NCI-H2081 treated with DMSO at 0.1 percent for 48 hours (cell line): ENCODE measurements at regions not wholly inside any gene's neighbourhood (a gene's known extent, or its start where the extent isn't known, plus 50 kb on each side); places are given as distances from the start of the nearest gene placed in this dataset.

ENCODE experiments used
- DNase-seq: peaks from one replicate; lab custom pipeline; 2025; lab: John Stamatoyannopoulos, UW

DNA sequence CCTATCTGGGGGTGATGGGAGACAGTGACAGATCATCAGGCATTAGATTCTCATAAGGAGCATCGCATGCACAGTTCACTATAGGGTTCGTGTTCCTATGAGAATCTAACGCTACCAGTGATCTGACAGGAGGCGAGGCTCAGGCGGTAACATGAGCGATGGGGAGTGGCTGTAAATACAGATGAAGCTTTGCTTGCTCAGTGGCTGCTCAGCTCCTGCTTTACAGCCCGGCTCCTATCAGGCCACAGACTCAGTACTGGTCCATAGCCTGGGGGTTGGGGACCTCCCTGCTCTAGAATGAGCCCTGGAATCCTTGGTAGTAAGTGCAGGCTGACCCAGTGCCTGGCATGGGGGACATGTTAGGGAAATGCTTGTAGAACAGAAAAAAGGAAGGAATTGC, 426.0 kb downstream of the TYW1 start:
- DNase-seq = no peak

DNA sequence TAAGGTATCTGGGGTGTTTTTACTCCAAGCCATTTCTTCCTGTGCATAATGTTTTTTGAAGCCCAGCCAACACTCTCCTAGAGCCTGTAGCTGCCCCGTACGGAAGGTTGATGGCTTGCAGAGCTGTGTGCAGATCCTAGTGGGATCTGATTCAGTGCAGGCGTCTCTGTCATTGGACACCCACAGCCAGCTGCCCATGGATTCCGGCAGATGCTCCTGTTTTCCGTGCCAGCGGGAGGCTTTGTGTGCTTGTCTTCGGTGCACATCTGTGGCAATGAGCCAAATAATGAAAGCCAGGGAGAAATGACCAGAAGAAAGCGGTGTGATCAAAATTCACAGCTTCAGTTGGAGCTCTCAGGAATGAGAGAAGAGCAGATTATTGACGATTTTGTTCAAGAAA, 426.4 kb downstream of the TYW1 start:
- DNase-seq = no peak

DNA sequence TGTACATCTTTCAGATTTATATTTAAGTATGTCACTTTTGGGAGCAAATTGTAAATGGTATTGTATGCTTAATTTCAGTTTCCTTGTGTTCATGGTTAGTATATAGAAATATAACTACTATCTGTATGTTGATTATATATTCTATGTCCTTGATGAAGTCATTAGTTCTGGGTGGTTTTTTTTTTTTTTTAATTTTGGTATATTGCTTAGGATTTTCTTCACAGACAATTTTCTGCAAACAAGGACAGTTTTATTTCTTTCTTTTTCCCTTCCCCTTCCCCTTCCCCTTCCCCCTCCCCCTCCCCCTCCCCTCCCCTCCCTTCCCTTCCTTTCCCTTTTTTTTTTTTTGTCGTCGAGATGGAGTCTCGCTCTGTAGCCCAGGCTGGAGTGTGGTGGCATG, 430.0 kb downstream of the TYW1 start:
- no peak for DNase-seq

DNA sequence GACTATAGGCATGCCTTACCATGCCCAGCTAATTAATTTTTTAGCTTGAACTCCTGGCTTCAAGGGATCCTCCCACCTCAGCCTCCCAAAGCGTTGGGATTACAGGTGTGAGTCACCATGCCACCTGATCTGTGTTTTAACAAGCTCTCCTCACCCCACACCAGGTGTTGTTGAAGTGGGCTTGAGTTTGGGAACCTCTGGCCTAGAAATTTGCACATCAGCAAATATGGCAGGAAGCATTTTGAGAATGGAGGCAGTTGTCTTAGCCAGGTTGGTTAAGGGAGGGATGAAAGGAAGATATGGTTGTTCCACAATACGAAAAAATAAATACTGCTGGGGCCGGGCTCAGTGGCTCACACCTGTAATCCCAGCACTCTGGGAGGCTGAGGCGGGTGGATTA, 433.1 kb downstream of the TYW1 start:
- no peak for DNase-seq

DNA sequence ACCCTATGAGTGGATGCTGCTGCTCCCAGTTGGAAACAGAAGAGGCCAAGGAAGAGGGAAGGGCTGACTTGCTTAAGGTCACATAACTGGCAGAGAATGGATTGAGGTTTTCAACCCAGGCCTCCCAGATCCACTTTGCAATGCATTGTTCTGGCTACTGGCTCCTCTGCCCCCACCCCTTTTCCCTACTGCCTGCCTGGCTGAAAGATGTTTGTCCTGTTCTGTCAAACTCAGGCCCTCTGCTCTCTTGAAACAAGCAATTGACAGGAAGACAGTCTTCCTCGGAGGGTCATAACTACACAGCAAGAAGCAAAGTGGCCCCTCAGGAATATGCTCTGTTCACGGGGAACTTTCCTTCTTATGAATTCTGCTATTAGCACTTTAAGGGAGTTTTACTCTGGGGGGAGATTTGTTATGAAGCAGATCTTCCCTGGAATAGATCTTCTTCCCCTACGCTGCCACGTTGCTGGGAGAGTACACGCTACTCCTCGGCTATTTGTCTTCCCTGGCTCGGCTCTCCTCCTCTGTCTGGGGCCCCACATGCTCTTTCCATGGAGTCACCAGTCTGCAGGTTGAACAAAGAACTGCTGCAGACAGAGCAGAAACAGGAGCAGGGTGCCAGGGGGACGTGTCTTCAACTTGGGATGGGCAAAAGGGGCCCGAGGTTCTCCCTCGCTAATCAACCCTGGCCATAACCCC, 436.1 kb downstream of the TYW1 start:
- no peak for DNase-seq

DNA sequence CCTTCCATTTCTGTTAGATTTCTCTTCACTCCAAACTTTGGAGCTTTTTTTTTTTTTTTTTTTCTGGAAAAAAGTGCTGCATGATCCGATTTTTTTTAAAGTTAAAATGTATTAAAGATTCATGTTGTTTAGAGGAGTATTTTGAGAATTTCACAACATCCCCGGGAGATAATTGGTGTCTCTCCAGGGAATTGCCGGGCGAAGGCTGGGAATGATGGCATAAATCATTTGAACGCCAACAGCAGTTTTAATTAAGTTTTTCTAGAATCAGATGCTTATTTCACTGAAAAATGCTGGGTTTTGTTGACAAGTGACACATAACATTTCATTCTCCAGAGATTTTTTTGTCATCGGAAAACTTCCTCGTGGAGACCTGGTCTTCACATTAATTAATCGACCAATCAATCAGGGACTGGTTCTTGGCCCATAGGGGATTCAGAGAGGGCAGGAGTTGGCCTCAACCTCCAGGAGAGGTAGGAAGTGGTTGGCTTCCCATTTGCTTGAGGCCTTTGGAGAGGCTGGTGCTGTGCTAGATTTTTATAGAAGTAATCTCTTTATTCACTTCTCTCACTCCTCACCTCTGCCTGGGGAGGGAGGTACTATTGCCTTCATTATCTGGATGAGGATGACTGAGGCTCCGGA, 439.4 kb downstream of the TYW1 start:
- no peak for DNase-seq

DNA sequence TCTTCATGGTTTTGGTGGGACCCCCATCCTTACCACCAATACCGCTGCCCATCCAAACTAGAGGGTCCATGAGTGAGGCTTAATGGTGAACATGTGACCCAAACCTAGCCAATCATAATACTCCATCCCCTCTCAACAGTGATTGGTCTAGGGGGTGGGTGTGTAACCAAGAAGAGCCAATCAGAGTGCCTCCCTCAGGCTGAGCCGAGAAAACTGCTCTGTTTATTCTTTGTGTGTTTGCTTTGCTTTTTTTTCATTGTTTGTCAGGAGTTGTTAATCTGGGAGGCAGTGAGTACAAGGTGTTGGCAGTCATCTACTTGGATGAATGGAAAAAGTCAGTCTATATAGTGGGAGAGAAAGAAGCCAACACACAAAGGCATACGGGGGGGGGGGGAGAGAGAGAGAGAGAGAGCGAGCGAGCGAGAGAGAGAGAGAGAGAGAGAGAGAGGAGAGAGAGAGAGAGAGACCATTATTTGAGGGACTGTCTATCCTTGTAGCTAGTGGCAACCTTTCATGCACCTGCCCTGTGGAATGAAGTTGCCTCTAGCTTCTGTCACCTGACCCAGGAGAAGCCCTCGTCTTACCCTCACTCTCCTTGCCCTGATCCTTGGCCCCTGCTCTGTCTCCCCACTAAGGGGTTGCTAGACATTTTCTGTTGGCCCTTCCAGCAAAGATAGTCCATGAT, 441.7 kb downstream of the TYW1 start:
- no peak for DNase-seq

DNA sequence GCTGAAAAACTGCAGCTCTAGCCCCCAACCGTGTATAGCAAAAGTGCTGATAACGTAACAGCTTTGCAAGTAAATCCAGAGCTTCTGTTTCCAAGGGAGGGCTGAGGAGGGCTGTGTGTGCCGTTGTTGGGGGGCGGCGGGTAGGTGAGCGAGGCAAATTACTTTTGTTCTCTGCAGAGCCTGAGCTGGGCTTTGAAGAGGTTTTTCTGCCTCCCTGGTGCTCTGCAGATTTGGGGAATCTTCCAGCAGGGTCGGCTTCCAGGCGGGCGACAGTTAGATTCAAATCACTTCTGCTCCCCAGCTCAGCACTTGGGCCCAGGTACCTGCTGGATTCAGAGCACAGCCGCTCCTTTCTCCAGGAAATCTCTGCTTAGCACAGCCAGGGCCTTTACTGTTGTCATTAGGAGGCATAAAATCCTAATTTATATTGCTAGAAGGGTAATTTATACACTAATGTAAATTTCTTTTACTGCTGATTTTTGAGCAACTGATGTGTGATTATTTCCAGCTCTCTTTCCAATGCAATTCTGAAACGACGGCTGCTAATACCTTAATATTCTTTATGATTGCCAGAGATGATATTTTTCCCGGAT, 442.4 kb downstream of the TYW1 start:
- DNase-seq = no peak

DNA sequence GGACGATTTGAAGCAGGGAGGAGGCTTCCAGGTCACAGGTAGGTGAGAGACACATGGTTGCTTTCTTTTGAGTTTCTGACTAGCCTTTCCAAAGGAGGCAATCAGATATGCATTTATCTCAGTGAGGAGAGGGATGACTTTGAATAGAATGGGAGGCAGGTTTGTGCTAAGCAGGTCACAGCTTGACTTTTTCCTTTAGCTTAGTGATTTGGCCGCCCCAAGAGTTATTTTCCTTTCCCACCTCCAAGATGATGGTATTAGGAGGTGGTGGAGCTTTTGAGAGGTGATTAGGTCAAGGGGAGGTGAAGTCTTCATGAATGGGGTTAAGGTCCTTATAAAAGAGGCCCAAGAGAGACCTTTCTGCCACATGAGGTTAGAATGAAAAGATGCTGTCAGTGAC, 443.7 kb downstream of the TYW1 start:
- no peak for DNase-seq

DNA sequence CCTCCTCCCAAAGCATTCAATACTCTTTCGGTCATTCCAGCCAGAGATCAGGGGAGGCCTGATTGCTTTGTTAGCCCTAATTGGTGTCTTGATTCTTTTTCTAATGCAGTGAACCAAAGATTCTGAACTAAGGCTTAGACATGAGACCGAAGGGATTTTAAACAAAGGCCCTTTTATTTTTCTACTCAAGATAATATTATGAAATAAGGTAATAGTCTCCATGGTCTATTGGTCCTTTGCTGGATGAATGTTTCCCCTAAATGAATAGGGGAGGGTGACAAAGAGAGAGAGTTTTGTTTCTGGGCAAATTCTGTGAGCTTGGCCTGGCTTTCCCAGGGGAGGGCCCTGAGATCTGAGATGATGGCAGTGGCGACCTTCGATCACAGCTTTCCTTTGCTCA, 449.1 kb downstream of the TYW1 start:
- no peak for DNase-seq

DNA sequence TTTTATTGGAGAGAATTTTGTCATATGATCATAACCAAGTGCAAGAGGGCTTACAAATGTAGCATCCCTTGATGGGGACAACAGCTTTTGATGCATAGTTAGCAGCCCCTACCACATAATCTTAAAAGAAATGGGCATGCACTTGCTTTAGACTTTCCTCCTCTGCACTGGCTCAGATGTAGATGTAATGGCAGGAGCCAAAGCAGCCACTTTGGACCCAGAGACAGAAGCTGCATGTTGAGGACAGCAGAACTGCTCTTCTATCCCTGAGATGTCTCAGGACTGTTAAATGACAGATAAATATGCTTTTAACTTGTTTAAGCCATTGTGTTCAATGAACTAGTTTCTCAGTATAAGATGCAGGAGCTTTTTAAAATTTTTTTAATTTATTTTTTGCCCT, 450.7 kb downstream of the TYW1 start:
- DNase-seq = no peak

DNA sequence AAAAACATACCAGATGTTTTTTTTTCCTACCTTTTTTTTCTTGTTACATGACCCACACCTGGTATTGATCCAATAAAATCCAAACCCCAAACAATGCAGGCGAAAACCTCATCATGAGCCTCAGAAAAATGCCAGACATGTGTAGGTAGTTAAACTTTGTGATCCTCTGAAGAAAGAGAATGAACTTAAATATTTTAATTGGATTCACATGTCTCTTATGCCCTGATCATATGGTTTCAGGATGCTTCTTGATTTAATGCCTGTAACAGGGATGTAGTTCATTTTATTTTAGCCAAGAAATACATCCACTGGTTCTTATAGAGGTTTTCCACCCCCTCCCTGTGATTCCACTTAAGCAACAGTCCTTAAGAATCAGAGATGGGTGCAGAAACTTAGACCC, 451.6 kb downstream of the TYW1 start:
- DNase-seq = no peak

DNA sequence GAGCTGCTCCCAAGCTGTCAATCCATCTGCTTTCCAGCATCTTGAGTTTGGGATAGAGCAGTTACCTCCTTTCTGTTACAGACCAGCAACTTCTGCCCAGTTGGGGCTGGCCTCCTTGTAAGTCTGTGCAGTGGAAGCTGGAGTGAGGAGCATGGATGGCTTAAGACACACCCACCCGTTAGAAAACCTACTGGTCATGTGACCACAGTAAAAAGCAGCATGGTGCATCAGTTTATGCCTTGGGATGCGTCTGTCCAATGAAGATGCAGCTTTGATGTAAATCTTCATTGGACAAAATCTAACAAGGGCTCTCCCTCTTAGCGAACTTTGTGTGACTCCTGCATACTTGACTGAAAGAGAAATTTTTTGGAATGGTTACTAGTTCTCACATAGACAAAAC, 453.5 kb downstream of the TYW1 start:
- DNase-seq = no peak

DNA sequence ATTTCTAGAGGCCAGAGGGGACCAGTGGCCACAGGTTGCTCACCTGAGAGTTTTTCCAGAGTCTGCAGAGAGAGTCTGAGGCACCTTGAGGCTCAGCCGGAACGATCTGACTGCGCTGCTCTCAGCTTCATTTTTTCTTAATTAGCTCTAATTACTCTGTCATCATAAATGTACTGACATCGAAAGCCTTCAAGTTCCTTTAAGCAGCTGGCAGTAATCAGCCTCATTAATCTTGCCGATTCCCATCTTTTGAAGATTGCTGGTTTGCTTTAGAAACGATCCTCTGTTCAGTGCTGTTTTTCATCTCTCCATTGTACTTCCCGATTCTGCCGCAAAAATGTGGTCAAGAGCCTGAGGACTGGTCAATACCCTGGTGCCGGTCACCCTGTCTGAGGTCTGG, 454.7 kb downstream of the TYW1 start:
- DNase-seq = no peak

DNA sequence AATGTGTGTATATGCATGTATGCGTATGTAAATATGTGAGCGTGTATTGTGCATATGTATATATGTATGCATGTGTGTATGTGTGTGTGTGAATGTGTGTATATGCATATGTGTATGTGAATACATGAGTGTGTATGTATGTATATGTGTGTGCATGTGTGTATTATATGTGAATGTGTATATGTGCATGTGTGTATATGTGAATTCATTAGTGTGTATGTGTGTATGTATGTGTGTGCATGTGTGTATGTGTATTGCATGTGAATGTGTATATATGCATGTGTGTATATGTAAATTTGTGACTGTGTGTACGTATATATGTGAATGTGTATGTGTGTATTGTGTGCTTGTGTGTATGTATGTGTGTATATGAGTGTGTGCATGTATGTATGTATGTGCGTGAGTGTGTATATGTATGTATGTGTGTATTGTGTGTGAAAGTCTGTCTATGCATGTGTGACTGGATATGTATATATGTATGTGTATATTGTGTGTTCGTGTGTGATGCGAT, 455.9 kb downstream of the TYW1 start:
- DNase-seq = no peak

DNA sequence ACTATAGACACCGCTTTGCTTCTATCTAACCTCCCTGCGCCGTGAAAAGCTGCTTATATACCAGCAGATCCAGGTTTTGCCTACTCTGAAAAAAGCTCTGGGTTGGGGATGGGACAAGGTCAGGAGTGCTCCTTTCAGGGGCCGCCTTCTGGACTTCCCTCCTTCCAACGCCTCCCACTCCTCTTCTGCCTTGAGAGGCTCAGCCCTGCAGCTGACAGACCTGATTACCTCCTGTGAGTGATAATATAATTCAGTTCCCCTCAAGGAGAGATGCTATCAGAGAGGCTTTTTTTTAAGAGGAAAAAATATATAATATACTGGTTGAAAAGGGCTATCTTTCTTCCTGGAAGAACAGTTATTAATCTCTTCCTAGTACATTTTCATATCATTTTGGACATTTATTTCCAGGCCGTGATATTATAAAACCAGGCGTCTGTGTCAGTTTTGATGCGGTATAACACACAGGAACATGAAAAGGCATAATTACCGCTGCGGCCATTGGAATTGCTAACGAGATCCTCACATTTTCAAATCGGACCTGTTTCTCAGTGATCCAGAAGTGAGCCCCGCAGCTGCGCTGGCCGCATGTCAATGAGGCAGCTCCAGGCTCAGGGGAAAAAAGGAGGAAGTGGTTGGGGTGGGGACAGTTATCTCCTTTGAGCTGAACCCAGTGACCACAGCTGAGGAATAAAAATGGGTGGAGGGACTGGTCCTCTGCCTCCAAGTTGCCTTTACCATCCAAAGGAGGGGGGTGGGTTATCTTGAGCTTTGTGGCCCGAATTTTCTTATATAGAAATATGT, 457.1 kb downstream of the TYW1 start:
- DNase-seq = no peak

DNA sequence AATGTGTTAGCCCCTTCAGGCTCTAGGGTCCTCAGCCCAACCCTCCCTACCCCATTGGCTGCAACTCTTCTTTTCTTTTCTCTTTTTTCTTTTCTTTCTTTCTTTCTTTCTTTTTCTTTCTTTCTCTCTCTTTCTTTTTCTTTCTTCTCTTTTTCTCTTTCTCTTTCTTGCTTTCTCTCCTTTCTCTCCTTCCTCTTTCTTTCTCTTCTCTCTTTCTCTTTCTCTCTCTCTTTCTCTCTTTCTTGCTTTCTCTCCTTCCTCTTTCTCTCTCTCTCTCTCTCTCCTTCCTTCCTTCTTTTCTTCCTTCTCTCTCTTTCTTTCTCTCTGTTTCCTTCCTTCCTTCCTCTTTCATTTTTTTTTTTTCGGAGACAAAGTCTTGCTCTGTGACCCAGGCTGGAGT, 458.9 kb downstream of the TYW1 start:
- no peak for DNase-seq

DNA sequence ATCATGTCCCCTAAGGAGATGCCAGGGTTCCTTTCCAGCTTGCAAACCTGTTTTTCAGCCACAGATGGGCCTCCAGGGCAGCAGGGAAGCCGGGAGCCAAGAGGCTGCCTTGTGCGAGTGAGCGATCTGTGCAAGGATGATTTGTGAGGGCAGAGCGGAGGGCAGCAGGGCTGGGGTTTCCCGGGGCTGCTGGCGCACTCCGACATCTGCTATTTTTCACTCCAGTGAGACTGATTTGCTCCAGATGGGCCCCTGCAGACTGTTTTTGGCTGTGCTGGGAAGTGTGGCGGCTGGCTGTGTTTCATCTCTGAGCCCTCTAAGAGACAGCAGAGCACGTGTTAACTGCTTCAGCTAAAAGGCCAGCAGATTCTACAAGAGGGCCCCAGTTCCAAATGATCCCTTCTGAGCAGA, 466.2 kb downstream of the TYW1 start:
- DNase-seq = no peak

DNA sequence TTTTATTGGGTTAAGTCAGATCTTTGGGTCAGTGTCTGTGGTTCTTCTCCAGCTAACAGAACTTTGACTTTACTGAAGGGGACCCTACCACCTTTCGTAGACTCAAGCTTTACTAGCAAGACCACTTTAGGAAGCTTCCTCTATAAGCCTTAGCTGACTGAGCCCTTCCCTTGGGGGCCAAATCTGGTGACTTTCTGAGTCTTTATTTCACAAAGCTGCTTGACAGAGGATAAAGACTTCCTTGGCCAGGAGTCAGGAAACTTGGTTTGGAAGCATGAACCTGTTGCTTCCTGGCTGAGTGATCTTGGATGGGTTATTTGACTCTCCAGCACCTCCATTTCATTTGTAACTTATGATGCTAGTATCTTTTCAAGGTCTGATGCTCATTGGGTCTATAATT, 466.7 kb downstream of the TYW1 start:
- no peak for DNase-seq

DNA sequence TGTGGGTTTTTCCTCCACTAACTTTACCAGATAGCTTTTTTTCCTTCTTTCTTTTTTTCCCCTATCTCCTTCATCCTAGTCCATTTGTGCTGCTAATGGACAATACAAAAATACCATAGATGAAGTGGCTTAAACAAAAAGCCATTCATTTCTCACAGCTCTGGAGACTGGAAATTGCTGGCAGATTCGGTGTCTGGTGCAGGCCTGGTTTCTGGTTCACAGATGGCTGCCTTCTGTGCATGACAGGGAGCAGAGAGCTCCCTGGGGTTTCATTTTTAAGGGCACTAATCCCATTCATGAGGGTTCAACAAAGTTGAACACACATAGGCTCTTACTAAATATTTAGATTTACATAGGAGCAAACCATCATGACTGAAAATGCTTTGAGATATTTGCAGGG, 467.4 kb downstream of the TYW1 start:
- no peak for DNase-seq

DNA sequence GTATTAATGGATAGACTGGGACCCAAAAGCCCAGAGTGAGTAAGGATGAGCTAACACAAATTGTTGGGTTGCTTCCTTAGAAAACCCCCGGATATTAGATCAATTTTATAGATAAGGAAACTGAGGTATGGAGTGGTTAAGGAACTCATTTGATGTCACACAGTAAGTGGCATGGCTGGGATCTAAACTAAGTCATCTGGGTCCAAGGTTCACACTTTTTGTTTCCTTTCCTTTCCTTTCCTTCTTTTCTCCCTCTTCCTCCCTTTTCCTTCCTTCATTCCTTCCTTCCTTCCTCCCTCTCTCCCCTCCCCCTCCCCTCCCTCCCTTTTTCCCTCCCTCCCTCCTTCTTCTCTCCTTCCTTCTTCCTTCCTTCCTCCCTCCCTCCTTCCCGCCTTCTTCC, 469.5 kb downstream of the TYW1 start:
- DNase-seq = no peak

DNA sequence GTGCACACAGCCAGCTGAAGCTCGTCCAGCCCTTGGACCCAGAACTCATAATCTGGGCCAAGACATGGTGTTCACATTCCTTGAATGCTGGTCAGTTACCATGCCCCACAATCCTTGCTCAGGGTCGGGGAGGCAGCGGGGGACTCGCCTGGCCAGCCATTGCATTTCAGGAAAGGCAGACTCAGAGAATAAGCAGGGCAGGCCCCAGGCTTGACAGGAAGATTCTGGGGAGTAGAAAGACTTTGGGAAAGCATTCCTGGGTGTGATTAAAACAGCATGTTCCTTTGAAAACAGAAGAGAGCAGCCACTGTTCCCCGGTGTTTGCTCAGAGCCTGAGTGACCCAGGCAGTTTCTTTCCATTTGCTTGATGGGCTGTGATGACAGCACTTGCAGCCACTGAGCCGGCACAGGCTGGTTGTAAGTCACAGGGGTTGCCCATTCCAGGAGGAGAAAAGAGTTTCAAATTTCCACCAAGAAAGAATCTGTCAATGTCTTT, 473.7 kb downstream of the TYW1 start:
- DNase-seq = no peak
